HCT116 (cell line): ENCODE measurements at regions not wholly inside any gene's neighbourhood (a gene's known extent, or its start where the extent isn't known, plus 50 kb on each side); places are given as distances from the start of the nearest gene placed in this dataset.
A peak's percentile ranks its signal among the peaks of the same experiment; 100 is the strongest.
"Not testable (repeated sequence)": the region's sequence is repeated elsewhere in the genome, so short reads cannot be mapped to it uniquely, and the experiment has no call there.

Experiments used
- ATAC-seq: fragments of 200-7000 bp; cut with Tn5 transposase; 2 replicates; pipeline ENCODE4 v1.9.1; 2020; ENCODE audit warnings: mild to moderate bottlenecking, moderate library complexity
- BruUV-seq: library from RNA; stranded (reverse); fragments of 400-500 nt; replicated peaks from 2 replicates; lab custom pipeline; 2021; lab: Mats Ljungman, UMichigan
- CTCF ChIA-PET: fragments of 300-600 bp; sonication (Branson Sonifier 250); formaldehyde crosslinking; loops from one replicate; lab custom pipeline; 2021; ENCODE audit warnings: antibody characterized with exemption; lab: Charles Lee
- POLR2A ChIA-PET: fragments of 300-600, 350-600 bp; sonication (Branson Sonifier 250); formaldehyde crosslinking; loops from one replicate; lab custom pipeline; 2021; ENCODE audit warnings: antibody characterized with exemption; lab: Charles Lee
- RAD21 ChIA-PET, 2 experiments: fragments of 300-600 bp; sonication (Branson Sonifier 250); formaldehyde crosslinking; loops; one replicate each; lab custom pipeline; 2023; ENCODE audit warnings: low total read pairs in 2 of 2; ENCODE audit not compliant: uncharacterized antibody in 2 of 2, unreplicated experiment in 2 of 2, low non-redundant PET in 1 of 2; lab: Charles Lee
- DNase-seq: peaks from one replicate; pipeline ENCODE4 v3.0.0-alpha.2; 2010; ENCODE audit warnings: low read depth, low spot score
- H2AFZ ChIP-seq: fragments of 200-600 bp; shearing (Covaris generic), sonication (generic); 2 replicates; pipeline ENCODE4 v1.6.1; 2017; ENCODE audit warnings: low read depth, mixed run types, mixed read lengths, antibody characterized with exemption, low read length; ENCODE audit not compliant: poor library complexity, severe bottlenecking
- H3K27ac ChIP-seq: 2 replicates; pipeline ENCODE4 v1.5.1; 2012; ENCODE audit warnings: low read depth, low read length
- H3K27me3 ChIP-seq: fragments of 200-600 bp; sonication (generic); 2 replicates; pipeline ENCODE4 v1.6.1; 2016; ENCODE audit warnings: mixed run types, low read length, mixed read lengths; ENCODE audit not compliant: insufficient read depth
- H3K36me3 ChIP-seq, 2 experiments: fragments of 200-500 bp in 1 of 2; fragments of 200-600 bp in 1 of 2; sonication (Bioruptor generic) in 1 of 2; sonication (generic) in 1 of 2; 2 replicates each; pipeline versions ENCODE4 v1.5.1 to v1.6.1; 2014 to 2016; ENCODE audit warnings: low read length in 2 of 2, inconsistent platforms in 1 of 2, mixed read lengths in 1 of 2, mixed run types in 1 of 2; ENCODE audit not compliant: insufficient read depth in 2 of 2, control insufficient read depth in 1 of 2
- H3K4me1 ChIP-seq, 2 experiments: fragments of 200-600 bp in 1 of 2; sonication (generic) in 1 of 2; 2 replicates each; pipeline versions ENCODE4 v1.5.1 to v1.6.1; 2012 to 2017; ENCODE audit warnings: low read length in 2 of 2, inconsistent platforms in 1 of 2, mild to moderate bottlenecking in 1 of 2, mixed read lengths in 1 of 2, mixed run types in 1 of 2, moderate library complexity in 1 of 2; ENCODE audit not compliant: insufficient read depth in 2 of 2, control insufficient read depth in 1 of 2
- H3K4me2 ChIP-seq: fragments of 200-600 bp; sonication (generic); 2 replicates; pipeline ENCODE4 v1.6.1; 2017; ENCODE audit warnings: mixed run types, low read length, mixed read lengths
- H3K4me3 ChIP-seq, 2 experiments: fragments of 200-600 bp in 1 of 2; sonication (generic) in 1 of 2; replicated peaks in 1 of 2; 2 replicates each; pipeline ENCODE4 v1.5.1; 2011 to 2016; ENCODE audit warnings: low read length in 2 of 2, control low read depth in 1 of 2, low read depth in 1 of 2, mild to moderate bottlenecking in 1 of 2, mixed read lengths in 1 of 2, mixed run types in 1 of 2
- H3K79me2 ChIP-seq: fragments of 200-600 bp; sonication (generic); 2 replicates; pipeline ENCODE4 v1.6.1; 2017; ENCODE audit warnings: mild to moderate bottlenecking, mixed run types, low read length, moderate library complexity, mixed read lengths; ENCODE audit not compliant: insufficient read depth
- H3K9ac ChIP-seq: fragments of 200-600 bp; sonication (generic); 2 replicates; pipeline ENCODE4 v1.6.1; 2016; ENCODE audit warnings: low read length, mixed read lengths
- H3K9me2 ChIP-seq: fragments of 200-600 bp; sonication (generic), shearing (Covaris generic); 2 replicates; pipeline ENCODE4 v1.6.1; 2017; ENCODE audit warnings: mixed run types, mild to moderate bottlenecking, moderate library complexity; ENCODE audit not compliant: insufficient read depth
- H3K9me3 ChIP-seq, 2 experiments: fragments of 200-500 bp in 1 of 2; fragments of 200-600 bp in 1 of 2; sonication (Bioruptor generic) in 1 of 2; sonication (generic) in 1 of 2; 2 replicates each; pipeline ENCODE4 v1.6.1; 2014 to 2017; ENCODE audit warnings: low read length in 2 of 2, mixed read lengths in 2 of 2, inconsistent platforms in 1 of 2, low read depth in 1 of 2, mild to moderate bottlenecking in 1 of 2, mixed run types in 1 of 2, moderate library complexity in 1 of 2; ENCODE audit not compliant: control insufficient read depth in 1 of 2, insufficient read depth in 1 of 2
- H4K20me1 ChIP-seq: fragments of 200-600 bp; sonication (generic), shearing (Covaris generic); 2 replicates; pipeline ENCODE4 v1.6.1; 2017; ENCODE audit warnings: mixed run types, mild to moderate bottlenecking, moderate library complexity; ENCODE audit not compliant: insufficient read depth
- CBX3 ChIP-seq: IDR thresholded peaks from 2 replicates; pipeline ENCODE4 v1.6.1; 2012; ENCODE audit warnings: low read depth
- CEBPB ChIP-seq: IDR thresholded peaks from 2 replicates; pipeline ENCODE4 v1.6.1; 2012; ENCODE audit warnings: low read depth
- CTCF ChIP-seq, 3 experiments: fragments of 200-600 bp in 1 of 3; sonication (generic) in 1 of 3; IDR thresholded peaks in 2 of 3; conservative IDR thresholded peaks in 1 of 3; 2 replicates each; pipeline ENCODE4 v1.5.1; 2012 to 2017; ENCODE audit warnings: low read depth in 2 of 3, low read length in 2 of 3, antibody characterized with exemption in 1 of 3, borderline replicate concordance in 1 of 3, control low read depth in 1 of 3, mild to moderate bottlenecking in 1 of 3, mixed read lengths in 1 of 3, mixed run types in 1 of 3, moderate library complexity in 1 of 3; ENCODE audit not compliant: insufficient read depth in 1 of 3
- ELF1 ChIP-seq: IDR thresholded peaks from 2 replicates; pipeline ENCODE4 v1.6.1; 2012; ENCODE audit warnings: low read depth, borderline replicate concordance
- FOSL1 ChIP-seq: IDR thresholded peaks from 2 replicates; pipeline ENCODE4 v1.6.1; 2012; ENCODE audit warnings: low read depth
- JUND ChIP-seq: IDR thresholded peaks from 2 replicates; pipeline ENCODE4 v1.6.1; 2012
- POLR2A ChIP-seq: IDR thresholded peaks from 2 replicates; pipeline ENCODE4 v1.7.0; 2011; ENCODE audit warnings: borderline replicate concordance; ENCODE audit not compliant: insufficient read depth, insufficient read length; ENCODE audit errors: extremely low read depth
- RAD21 ChIP-seq: IDR thresholded peaks from 2 replicates; pipeline ENCODE4 v1.6.1; 2012; ENCODE audit warnings: low read depth, mild to moderate bottlenecking
- SP1 ChIP-seq: IDR thresholded peaks from 2 replicates; pipeline ENCODE4 v1.6.1; 2012; ENCODE audit warnings: low read depth
- YY1 ChIP-seq: IDR thresholded peaks from 2 replicates; pipeline ENCODE4 v1.6.1; 2011; ENCODE audit warnings: low read length, low read depth, moderate library complexity, mild to moderate bottlenecking; ENCODE audit not compliant: insufficient replicate concordance; ENCODE audit errors: extremely low read depth
- ZBTB33 ChIP-seq: IDR thresholded peaks from 2 replicates; pipeline ENCODE4 v1.6.1; 2011; ENCODE audit warnings: mild to moderate bottlenecking, low read length, moderate library complexity; ENCODE audit not compliant: insufficient replicate concordance; ENCODE audit errors: extremely low read depth
- ZFX ChIP-seq: fragments of 450-650 bp; IDR thresholded peaks from 2 replicates; pipeline ENCODE4 v1.6.1; 2017
- intact Hi-C: fragments of 100-400 bp; cut with micrococcal nuclease; formaldehyde crosslinking; loops from 2 replicates; pipeline ENCODE4 v1.10.0; 2022

- H4K20me1 ChIP-seq, CTCF ChIA-PET, RAD21 ChIA-PET: not testable (repeated sequence)
Measured at GRCh38 chr12:131440209-131441059, 270.5 kb upstream of the SFSWAP start.

GRCh38 chr12:131441060-131441396 lies 269.9 kb upstream of the SFSWAP start:
- intact Hi-C loops = no loop called here
- peaks cover 2 to 6% of the 10 kb centered on the region in 2 experiments; a peak in 3 of 4 replicates for H3K4me1 ChIP-seq
- H3K9ac ChIP-seq = no peak overlapping the region
- ChIA-PET CTCF (no interaction called here), RAD21 (no interaction called here), POLR2A (interaction anchor here (0.7 kb wide), 1 partner anchor 410 kb away, joined by 5 read pairs; no protein-coding TSS in a partner anchor)
- H3K79me2 ChIP-seq = no peaks in the 10 kb centered on the region
- H3K9me2 ChIP-seq = no peaks in the 10 kb centered on the region
- H3K4me2 ChIP-seq = no peak overlapping the region
- no peaks in the 10 kb centered on the region for H4K20me1 ChIP-seq
- no TSS peak for BruUV-seq
- no peaks in the 10 kb centered on the region for H3K9me3 ChIP-seq
- H3K27me3 ChIP-seq = no peaks in the 10 kb centered on the region
- TF ChIP-seq CEBPB (no peak), ZBTB33 (no peak), ELF1 (no peak), ZFX (no peak), CTCF (IDR thresholded peaks at IDR 0.05 in 2 of 3, conservative IDR thresholded peaks at IDR 0.05 in 1 of 3; ENCODE audit: borderline replicate concordance in 1 of 3, insufficient read depth in 1 of 3, low read depth in 2 of 3, low read length in 2 of 3) (no peak), FOSL1 (no peak), POLR2A (no peak), SP1 (no peak), RAD21 (no peak), JUND (no peak), YY1 (no peak), CBX3 (no peak)
- DNase-seq (peak; percentile 19), ATAC-seq (peak; percentile 69)
- no peak overlapping the region for H3K27ac ChIP-seq
- no peaks in the 10 kb centered on the region for H3K36me3 ChIP-seq
- no peak overlapping the region for H2AFZ ChIP-seq
- no peak overlapping the region for H3K4me3 ChIP-seq

More at GRCh38 chr12:131440209-131441059, 270.5 kb upstream of the SFSWAP start:
- H3K79me2 ChIP-seq, H3K4me1 ChIP-seq, intact Hi-C loops, H3K27me3 ChIP-seq, BruUV-seq, H3K9me3 ChIP-seq, H3K27ac ChIP-seq, H3K4me3 ChIP-seq, H3K4me2 ChIP-seq, DNase-seq, H2AFZ ChIP-seq, H3K9ac ChIP-seq, H3K36me3 ChIP-seq, H3K9me2 ChIP-seq: not testable (repeated sequence)
- ATAC-seq = peak; percentile 79
- POLR2A ChIA-PET = interaction anchor here (0.7 kb wide), 1 partner anchor 409 kb away, joined by 5 read pairs; no protein-coding TSS in a partner anchor
